Activated naive CD8-positive, alpha-beta T cell treated with anti-CD3 and anti-CD28 coated beads, Interleukin-2, amount 50 U/mL, for 16 hours (primary cell): ENCODE measurements at regions not wholly inside any gene's neighbourhood (a gene's known extent, or its start where the extent isn't known, plus 50 kb on each side); places are given as distances from the start of the nearest gene placed in this dataset.
"Not testable (repeated sequence)": the region's sequence is repeated elsewhere in the genome, so short reads cannot be mapped to it uniquely, and the experiment has no call there.

Experiments
- DNase-seq: peaks from one replicate; pipeline ENCODE4 v3.0.0-alpha.2; 2020; ENCODE audit warnings: low read depth, low spot score

DNA sequence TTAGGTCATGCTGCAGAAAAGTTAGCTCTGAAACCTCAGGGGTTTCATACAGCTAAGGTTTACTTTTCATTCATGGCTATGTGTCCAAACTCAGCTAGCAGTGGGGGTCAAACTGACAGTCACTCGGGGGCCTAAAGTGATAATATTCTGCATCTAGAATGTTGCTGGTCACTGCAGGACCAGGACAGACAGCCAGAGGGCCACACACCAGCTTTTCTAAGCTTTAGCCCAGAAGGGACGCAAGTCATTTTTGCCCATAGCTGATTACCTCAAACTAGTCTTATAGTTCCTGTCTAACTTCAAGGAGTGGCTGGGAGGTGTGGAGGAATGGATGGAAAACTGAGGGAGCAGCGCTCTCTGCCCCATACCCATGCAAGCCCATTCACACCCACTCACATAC lies 163.0 kb upstream of the NLRP1 start:
- no peak for DNase-seq

DNA sequence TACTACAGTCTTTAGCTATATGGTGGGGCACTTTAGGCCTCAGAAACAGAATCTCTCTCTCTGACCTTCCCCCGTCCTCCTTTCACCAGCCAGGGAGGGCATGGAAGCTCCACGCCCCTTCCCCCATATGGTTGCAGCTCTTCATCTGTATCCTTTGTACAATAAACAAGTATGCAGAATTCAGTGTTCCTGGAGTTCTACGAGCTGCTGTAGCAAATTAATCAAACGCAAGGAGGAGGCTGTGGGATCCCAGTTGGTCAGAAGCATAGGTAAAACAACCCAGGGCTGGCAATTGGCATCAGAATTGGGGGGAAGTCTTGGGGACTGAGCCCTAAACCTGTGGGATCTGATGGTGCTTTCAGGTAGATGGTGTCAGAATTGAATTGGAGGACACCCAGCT lies 163.7 kb upstream of the NLRP1 start:
- DNase-seq: no peak

DNA sequence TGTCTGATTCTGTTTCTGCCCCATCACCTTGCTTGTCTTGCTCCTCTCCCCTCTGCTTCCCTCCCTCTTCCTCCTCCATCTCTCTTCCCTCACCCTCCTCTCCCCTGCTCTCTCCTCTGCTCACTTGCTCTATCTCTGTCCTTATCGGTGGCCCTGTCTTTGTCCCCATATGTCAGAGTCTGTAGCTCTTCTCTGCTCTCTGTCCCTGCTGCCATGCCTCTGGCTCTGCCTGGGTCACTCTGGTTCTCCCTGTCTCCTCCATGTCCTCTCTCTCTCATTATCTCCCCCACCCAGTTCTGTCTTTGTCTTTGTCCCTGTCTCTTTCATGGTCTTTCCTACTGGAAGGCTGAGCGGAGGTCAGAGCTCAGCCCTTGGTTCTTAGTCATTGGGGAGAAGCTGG lies 169.1 kb upstream of the NLRP1 start:
- no peak for DNase-seq

DNA sequence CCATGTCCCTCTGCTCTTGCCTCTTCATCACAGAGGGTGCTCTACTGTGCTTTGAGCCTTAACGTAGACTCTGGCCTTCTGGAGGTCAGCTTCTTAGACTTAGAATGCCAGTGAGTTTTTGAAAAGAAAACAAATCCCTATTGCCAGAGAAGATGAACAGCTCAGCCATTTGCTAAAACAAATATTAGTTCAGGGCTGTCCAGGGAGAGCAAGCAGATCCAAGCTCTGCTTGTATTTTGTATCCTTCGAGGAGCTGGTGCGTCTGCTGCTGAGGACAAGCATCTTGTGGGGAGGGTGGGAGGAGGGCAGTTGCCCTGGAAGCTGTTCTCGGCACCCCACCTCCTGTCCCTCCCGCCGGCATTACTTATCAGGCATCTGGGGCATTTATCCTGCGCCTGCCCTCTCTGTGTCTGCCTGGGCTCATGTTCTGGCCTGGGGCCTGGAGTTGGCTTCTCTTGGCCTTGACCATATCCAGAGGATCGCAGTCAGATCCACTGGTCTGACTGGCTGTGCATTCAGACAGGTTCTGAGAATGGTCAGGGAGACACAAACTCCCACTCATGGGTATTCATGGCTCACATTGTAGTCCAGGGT lies 173.1 kb upstream of the NLRP1 start:
- no peak for DNase-seq

DNA sequence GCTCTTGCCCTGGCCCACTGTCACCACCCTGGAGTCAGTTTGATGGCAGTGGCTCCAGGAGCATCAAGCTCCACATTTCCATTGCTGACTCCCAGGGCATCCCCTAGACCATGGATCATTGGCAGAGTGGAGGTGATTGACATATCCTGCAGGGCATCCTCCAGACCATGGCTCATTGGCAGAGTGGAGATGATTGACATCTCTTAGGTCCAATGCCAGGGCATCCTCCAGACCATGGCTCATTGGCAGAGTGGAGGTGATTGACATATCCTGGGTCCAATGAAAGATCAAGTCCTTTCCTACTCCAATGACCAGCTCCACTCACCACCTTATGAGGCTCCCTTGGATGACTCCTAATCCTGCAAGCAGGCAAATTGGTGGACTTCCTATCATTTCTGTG lies 174.3 kb upstream of the NLRP1 start:
- no peak for DNase-seq

DNA sequence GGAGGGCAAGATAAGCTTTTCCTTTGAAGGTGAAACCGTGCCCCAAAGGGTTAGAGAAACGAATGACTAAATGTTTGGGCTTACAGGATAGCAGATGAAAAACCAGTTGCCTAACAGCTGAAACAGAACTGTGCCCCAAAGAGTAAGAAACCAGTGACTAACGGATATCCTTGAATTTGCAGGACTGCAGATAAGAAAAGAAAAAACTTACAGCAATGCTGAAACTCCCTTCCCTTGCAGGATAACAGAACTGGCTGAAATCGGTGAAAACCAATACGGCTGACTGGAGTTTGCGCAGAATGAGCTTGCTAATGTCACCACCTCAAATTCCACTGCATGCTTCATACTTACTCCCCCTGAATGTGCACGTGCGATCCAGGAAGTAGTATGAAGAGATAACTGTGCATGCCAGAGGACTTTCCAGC lies 175.2 kb upstream of the NLRP1 start:
- no peak for DNase-seq

DNA sequence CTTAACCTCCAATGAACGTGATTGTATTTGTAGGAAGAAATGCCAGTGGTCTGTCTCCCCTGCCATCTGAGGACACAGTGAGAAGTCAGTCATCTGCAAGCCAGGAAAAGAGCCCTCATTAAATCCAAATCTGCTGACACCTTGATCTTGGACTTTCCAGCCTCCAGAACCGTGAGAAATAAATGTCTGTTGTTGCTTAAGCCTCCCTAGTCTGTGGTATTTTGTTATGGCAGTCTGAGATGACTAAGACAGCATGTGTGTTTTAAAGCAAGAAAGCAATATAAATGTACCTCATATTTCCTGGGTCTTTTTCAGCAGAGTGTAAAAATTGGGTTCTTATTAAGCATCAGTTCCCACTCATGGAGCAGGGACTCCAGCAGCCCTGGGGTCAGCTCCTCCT lies 177.9 kb upstream of the NLRP1 start:
- no peak for DNase-seq

DNA sequence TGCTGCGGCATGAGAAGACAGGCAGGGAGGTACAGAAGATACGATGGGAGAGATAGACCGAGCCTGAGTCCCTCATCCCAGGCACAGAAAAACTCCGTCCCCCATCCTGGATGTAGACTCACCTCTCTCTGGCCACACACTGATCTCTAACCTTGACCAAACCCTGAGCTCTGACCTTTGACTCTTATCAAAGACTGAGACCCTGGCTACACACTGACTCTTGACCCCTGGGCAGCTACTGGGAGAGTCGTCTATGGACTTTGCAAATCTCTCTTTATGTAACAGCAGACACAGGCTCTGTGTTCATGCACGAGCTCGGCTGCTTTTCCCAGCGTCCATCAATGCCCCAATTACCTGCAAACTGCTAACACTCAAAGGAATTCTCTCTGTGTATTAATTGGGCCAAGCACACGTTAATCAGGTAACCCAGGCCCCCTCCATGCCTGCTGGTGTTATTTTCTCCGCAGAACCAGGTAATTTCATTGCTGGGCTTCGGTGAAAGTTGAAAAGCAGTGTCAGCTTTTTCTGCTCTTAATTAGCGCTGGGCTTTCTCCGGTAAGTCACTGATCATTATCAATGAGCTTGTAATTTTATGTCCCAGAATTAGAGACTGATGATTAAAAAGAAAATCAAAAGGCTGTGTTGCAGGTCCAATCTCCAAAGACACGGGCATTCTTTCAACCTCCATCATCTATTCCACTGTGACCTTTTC lies 179.4 kb upstream of the NLRP1 start:
- DNase-seq: no peak

DNA sequence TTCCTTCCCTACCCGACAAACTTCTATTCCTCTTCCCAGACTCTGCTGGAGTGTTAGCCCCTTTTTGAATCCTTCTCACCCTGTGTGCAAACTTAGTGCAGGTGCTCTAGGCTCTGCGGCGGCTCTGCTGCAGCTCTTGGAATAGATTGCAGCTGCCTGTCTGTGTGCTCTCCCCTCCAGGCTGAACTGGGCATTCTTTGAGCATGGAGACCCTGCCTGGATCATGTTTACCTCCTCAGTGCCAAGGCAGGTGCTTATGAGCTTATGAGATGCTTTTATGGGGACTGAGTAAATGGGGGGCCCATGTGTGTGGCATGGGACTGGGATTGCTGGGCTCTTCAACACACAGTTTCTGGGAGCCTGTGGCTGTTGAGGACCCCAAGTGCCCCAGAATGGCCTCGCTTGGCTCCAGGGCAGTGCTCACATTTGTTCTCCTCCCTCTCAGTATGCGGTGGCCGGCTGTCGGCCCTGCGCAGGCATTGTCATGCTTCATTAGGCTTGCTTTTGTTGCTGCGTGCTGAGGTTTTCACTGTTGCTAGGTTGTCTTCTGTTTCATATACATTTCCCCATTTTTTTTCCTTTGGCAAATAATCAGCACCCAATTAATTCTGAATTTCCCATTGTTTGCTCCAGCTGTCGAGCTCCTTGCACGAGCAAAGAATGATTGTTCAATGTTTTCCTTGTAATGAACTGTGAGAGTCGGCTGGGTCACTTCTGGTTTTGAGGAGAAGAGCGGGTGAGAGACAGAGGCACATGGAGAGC lies 185.5 kb upstream of the NLRP1 start:
- no peak for DNase-seq

DNA sequence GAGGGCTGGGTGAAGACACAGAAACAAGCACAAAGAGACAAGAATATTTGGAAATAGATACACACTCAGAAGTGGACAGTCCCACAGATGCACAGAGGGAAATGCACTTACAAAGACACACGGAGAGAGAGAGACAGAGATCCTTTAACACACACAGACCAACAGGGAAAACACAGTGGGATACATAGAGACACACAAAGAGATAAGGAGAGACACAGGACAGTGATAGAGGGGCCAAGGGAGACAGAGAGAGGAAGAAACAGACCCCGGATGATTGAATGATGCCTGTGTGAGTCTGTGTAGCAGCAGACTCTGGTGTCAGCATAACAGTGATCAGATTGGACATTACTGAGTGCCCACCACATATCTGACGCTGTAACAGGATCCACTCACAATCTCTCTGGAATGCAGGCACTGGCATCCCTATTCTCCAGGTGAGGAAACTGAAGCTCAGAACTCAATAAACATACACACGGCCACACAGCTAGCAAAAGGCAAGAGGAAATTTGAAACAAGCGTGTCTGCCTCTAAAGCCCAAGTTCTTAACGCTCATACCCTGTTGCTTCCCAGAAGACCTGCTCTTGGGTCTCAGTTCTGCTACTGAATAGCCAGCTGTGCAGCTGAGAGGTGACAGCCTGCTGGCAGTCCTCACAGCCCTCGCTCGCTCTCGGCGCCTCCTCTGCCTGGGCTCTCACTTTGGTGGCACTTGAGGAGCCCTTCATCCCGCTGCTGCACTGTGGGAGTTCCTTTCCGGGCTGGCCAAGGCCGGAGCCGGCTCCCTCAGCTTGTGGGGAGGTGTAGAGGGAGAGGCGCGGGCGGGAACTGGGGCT lies 186.3 kb upstream of the NLRP1 start:
- no peak for DNase-seq

DNA sequence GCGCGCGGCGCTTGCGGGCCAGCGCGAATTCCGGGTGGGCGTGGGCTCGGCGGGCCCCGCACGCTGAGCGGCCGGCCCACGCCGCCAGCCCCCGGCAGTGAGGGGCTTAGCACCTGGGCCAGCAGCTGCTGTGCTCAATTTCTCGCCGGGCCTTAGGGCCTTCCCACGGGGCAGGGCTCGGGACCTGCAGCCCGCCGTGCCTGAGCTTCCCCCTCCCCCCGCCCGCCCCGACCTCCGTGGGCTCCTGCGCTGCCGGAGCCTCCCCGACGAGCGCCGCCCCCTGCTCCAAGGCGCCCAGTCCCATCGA lies 186.9 kb upstream of the NLRP1 start:
- DNase-seq: not testable (repeated sequence)

DNA sequence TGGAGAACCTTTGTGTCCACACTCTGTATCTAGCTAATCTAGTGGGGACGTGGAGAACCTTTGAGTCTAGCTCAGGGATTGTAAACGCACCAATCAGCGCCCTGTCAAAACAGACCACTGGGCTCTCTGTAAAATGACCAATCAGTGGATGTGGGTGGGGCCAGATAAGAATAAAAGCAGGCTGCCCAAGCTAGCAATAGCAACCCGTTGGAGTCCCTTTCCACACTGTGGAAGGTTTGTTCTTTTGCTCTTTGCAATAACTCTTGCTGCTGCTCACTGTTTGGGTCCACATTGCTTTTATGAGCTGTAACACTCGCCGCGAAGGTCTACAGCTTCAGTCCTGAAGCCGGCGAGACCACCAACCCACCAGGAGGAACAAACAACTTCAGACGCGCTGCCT lies 187.7 kb upstream of the NLRP1 start:
- DNase-seq: not testable (repeated sequence)

DNA sequence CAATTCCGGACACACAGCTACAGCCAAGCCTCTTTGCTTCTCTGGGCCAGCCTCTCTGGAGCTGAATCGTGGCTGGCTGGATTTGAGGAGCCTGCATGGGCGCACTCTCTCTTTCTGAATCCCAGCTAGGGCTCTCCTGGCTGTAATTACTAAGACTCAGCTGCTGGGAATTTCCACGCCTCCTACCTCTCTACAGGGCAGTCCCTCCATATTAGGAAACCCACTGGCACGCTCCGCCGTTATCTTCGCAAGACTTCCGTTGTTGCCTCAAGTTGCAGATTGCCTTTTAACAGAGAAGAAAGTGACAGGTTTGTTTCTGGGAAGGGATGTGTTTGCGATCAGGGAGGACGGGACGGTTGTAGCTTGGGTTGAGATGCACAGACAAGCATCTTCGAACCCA lies 188.4 kb upstream of the NLRP1 start:
- no peak for DNase-seq

DNA sequence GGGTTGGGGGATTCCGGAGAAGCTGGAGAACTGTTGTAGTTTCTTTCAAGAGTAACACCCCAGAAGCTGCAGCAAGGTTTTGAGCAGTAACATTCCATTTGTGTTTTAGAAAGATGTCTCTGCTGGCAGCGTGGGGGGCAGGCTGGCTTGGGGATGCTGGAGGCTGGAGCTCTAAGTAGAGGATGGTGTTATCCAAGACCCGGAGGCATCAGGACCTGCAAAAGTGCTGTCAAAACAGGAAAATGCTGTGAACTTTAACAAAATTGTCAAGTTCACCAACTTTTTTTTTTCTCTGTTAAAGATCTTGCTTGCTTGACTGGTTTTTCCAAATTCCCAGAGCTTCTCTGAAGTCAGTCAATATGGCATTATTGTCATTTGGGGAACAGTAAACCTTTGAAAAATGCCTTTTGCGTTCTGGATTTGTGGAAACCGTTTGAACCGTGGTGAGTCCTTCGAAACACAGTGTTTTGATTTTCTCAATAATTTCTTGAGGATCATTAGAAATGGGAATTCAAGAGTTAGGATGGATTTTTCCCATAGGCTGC lies 189.6 kb upstream of the NLRP1 start:
- no peak for DNase-seq

DNA sequence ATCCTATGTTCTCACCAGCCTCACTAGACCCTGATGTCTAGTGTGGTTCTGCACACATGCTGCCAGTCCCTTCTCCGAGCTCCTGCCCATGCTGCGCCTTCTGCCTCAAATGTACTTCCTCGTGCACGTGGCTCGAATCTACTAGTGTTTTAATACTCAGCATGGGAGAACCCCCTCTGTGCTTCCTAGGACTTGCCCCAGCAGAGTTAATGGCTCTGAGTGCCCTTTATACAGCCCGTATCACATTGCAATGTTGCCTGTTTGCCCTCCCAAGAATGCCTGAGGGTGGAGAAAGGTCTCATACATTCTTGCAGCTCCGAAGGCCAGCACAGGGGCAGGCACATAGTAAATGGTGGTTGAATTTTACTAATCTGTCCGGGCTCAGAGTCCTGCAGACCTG lies 190.8 kb upstream of the NLRP1 start:
- no peak for DNase-seq

DNA sequence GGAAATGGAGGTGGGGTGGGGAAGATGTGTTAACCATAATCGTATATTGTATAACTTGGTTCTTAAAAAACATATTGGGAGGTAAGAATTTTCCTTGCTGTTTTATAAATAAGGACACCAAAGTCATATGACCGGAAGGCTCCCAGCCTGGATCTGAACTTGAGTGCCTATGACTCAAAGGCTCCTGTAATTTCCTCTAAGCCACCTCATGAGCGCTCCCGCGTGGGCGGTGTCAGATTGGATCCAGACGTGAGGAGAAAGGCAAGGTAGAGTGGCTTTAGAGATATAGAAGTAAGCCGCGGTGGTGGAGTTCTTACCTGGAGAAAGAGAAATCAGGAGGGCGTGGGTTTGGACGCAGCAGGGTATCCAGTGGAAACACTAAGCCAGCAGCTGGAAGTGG lies 196.2 kb upstream of the NLRP1 start:
- no peak for DNase-seq

DNA sequence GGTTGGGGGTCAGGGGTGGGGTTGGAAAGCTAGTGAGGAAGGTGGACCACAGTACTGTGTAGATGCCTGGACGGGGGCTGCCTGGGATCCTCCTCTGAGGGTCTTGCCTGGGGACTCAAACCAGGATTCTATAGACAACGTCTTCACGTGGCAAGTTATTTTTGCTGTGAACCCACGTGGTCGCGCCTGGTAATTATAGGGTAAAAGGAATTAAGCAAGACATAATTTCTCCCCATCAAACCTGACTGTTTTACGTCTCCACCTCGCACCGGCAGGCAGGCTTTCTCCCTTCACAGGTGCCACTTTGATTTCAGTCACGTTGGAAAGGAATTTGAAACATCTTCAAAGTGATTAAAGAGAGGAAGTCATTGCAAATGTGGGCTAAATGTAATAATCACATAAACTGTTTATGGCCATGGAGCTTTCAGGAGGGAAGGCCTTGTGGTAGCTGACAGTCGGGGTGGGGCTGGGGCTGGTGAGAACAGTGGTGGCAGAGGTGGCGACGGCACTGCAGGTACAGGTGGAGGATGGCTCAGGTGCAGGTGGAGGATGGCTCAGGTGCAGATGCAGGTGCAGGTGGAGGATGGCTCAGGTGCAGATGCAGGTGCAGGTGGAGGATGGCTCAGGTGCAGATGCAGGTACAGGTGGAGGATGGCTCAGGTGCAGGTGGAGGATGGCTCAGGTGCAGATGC lies 197.1 kb upstream of the NLRP1 start:
- no peak for DNase-seq

DNA sequence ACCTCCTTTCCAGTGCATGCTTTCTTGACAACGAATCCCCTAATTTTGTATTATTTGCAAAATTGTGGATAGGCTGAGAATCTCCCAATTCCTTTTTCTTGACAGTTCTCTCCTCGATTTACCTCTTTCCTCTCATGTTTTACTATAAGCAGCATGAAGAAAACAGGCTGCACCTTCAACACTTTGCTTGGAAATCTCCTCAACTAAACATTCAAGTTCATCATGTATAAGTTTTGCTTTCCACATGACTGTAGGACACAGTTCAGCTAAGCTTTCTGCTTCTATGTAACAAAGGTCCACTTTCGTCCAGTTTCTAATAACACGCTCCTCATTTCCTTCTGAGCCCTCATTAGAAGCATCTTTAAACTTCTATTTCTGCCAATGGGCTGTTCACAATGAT lies 199.0 kb upstream of the NLRP1 start:
- DNase-seq: no peak

DNA sequence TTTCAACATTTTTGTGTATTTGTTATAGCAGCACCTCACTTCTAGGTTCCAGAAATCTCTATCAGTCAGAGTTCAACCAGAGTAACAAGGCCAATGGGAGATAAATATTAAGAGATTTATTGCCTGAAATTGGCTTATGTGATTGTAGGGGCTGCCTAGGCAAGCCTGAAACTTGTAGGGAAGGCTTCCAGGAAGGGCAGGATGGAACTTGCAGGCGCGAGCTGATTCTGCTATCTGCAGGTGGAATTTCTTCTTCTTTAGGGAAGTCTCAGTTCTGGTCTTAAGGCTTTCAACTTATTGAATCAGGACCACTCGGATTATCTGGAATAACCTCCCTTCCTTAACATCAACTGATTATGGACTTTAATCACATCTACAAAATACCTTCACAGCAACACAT lies 199.5 kb upstream of the NLRP1 start:
- no peak for DNase-seq

DNA sequence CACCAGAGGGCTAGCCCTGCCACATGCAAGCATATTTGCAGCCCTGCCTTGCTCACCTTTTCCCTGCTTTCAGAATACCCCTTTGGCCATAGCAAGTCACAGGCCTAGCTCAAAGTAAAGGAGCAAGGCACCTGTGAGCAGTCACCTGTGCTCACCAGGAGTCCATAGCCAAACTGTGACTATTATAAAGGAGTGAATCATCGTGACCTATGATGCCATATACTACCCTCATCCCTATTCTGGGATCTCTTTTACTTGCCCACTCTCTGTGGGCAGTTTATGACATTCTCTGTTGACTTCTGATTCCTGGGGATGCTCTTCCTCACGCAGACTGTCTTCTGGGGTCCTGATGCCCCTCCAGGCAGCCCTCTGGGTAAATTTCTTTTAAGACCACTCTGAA lies 200.5 kb upstream of the NLRP1 start:
- DNase-seq: no peak

DNA sequence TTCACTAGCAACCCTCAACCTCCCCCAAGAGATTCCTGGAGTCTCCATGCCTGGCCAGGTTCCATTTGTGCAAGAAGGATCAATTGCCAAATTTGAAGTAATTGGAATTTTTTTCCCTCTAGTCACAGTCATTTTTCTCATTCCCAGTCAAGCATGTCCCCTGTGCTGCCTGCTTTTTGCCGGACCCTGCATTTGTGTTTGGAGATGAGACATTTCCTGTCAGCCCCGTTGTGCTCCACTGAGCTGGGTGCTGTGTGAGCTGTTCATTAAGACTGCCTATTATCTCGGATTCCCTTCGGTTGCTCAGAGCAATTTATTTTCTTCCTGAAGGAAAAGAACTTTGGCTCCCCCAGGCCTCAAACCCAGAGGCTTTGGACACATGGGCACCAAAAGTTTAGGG lies 201.0 kb upstream of the NLRP1 start:
- no peak for DNase-seq
